ENCODE measurements at regions not wholly inside any gene's neighbourhood (a gene's known extent, or its start where the extent isn't known, plus 50 kb on each side); places are given as distances from the start of the nearest gene placed in this dataset.

GRCh38 chr12:34345801-34346200 lies 323.5 kb downstream of the ALG10 start:
- DNase-seq, result no peak
- peaks cover 2% of the 10 kb centered on the region for H3K36me3 Mint-ChIP-seq (ENCODE audit: low read depth)
- intact Hi-C loops (cut with DNase I, micrococcal nuclease), result no loop called here
- ChIA-PET POLR2A (no interaction called here), CTCF (no interaction called here)
- ATAC-seq, result no peak
- no peaks in the 10 kb centered on the region for H3K27me3 Mint-ChIP-seq
- no peak overlapping the region for H3K27ac Mint-ChIP-seq
- peaks cover 2% of the 10 kb centered on the region for H3K9me3 Mint-ChIP-seq (ENCODE audit: low read depth)
- H3K4me1 Mint-ChIP-seq, result no peaks in the 10 kb centered on the region
- H3K4me3 Mint-ChIP-seq, result no peak overlapping the region

GRCh38 chr12:34346372-34347034 lies 324.2 kb downstream of the ALG10 start:
- H3K4me3 Mint-ChIP-seq, result no peak overlapping the region
- peaks cover 2% of the 10 kb centered on the region for H3K36me3 Mint-ChIP-seq (ENCODE audit: low read depth)
- H3K9me3 Mint-ChIP-seq (ENCODE audit: low read depth), result peaks cover 4% of the 10 kb centered on the region
- DNase-seq (no peak), ATAC-seq (no peak)
- ChIA-PET POLR2A (no interaction called here), CTCF (no interaction called here)
- intact Hi-C loops (cut with DNase I, micrococcal nuclease), result no loop called here
- H3K27ac Mint-ChIP-seq, result no peak overlapping the region
- H3K27me3 Mint-ChIP-seq, result no peaks in the 10 kb centered on the region
- H3K4me1 Mint-ChIP-seq, result no peaks in the 10 kb centered on the region

GRCh38 chr12:34347367-34347766 lies 325.1 kb downstream of the ALG10 start:
- Mint-ChIP-seq H3K4me3 (no peak overlapping the region), H3K27ac (no peak overlapping the region), H3K27me3 (no peaks in the 10 kb centered on the region), H3K36me3 (ENCODE audit: low read depth) (peaks cover 2% of the 10 kb centered on the region), H3K4me1 (no peaks in the 10 kb centered on the region), H3K9me3 (ENCODE audit: low read depth) (peaks cover 4% of the 10 kb centered on the region)
- POLR2A ChIA-PET, result no interaction called here
- CTCF ChIA-PET, result no interaction called here
- ATAC-seq, result no peak
- intact Hi-C loops (cut with DNase I, micrococcal nuclease), result no loop called here
- DNase-seq, result peak; percentile 28

- no peak overlapping the region for H3K4me3 Mint-ChIP-seq
- H3K4me1 Mint-ChIP-seq, result no peaks in the 10 kb centered on the region
- no peaks in the 10 kb centered on the region for H3K27me3 Mint-ChIP-seq
- H3K27ac Mint-ChIP-seq, result no peak overlapping the region
- ATAC-seq, result no peak
- ChIA-PET CTCF (no interaction called here), POLR2A (no interaction called here)
- peaks cover 2% of the 10 kb centered on the region for H3K36me3 Mint-ChIP-seq (ENCODE audit: low read depth)
- no peak for DNase-seq
- intact Hi-C loops (cut with DNase I, micrococcal nuclease), result no loop called here
- peaks cover 4% of the 10 kb centered on the region for H3K9me3 Mint-ChIP-seq (ENCODE audit: low read depth)
Observed at GRCh38 chr12:34348064-34348463, 325.8 kb downstream of the ALG10 start.

- ATAC-seq, result no peak
- POLR2A ChIA-PET, result no interaction called here
Observed at GRCh38 chr12:34348836-34349672, 326.8 kb downstream of the ALG10 start.

GRCh38 chr12:34349673-34349961 lies 327.3 kb downstream of the ALG10 start:
- no peak for ATAC-seq
- H3K9me3 Mint-ChIP-seq (ENCODE audit: low read depth), result peaks cover 4% of the 10 kb centered on the region
- no peak overlapping the region for H3K4me3 Mint-ChIP-seq
- ChIA-PET CTCF (no interaction called here), POLR2A (no interaction called here)
- H3K27me3 Mint-ChIP-seq, result no peaks in the 10 kb centered on the region
- intact Hi-C loops (cut with DNase I, micrococcal nuclease), result no loop called here
- no peak overlapping the region for H3K27ac Mint-ChIP-seq
- H3K4me1 Mint-ChIP-seq, result no peaks in the 10 kb centered on the region
- H3K36me3 Mint-ChIP-seq (ENCODE audit: low read depth), result peaks cover 2% of the 10 kb centered on the region
- no peak for DNase-seq

More at GRCh38 chr12:34348836-34349672, 326.8 kb downstream of the ALG10 start:
- Mint-ChIP-seq H3K36me3 (ENCODE audit: low read depth) (peaks cover 2% of the 10 kb centered on the region), H3K9me3 (ENCODE audit: low read depth) (peaks cover 4% of the 10 kb centered on the region), H3K4me1 (no peaks in the 10 kb centered on the region), H3K4me3 (no peak overlapping the region), H3K27ac (no peak overlapping the region), H3K27me3 (no peaks in the 10 kb centered on the region)
- intact Hi-C loops (cut with DNase I, micrococcal nuclease), result no loop called here
- DNase-seq, result no peak
- CTCF ChIA-PET, result no interaction called here

- DNase-seq, result no peak
- Mint-ChIP-seq H3K27ac (no peak overlapping the region), H3K36me3 (ENCODE audit: low read depth) (peaks cover 2% of the 10 kb centered on the region), H3K4me3 (no peak overlapping the region), H3K4me1 (no peaks in the 10 kb centered on the region), H3K9me3 (ENCODE audit: low read depth) (peaks cover 4% of the 10 kb centered on the region), H3K27me3 (no peaks in the 10 kb centered on the region)
- ChIA-PET POLR2A (no interaction called here), CTCF (no interaction called here)
- intact Hi-C loops (cut with DNase I, micrococcal nuclease), result no loop called here
- no peak for ATAC-seq
Observed at GRCh38 chr12:34350092-34351041, 328.1 kb downstream of the ALG10 start.

GRCh38 chr12:34352098-34352497 lies 329.8 kb downstream of the ALG10 start:
- intact Hi-C loops (cut with DNase I, micrococcal nuclease), result no loop called here
- H3K4me1 Mint-ChIP-seq, result no peaks in the 10 kb centered on the region
- peaks cover 4% of the 10 kb centered on the region for H3K9me3 Mint-ChIP-seq (ENCODE audit: low read depth)
- H3K4me3 Mint-ChIP-seq, result no peak overlapping the region
- POLR2A ChIA-PET, result no interaction called here
- no peak overlapping the region for H3K27ac Mint-ChIP-seq
- ATAC-seq (no peak), DNase-seq (no peak)
- CTCF ChIA-PET, result no interaction called here
- H3K27me3 Mint-ChIP-seq, result no peaks in the 10 kb centered on the region
- peaks cover under 1% of the 10 kb centered on the region for H3K36me3 Mint-ChIP-seq (ENCODE audit: low read depth)

- DNase-seq (no peak), ATAC-seq (no peak)
- Mint-ChIP-seq H3K9me3 (ENCODE audit: low read depth) (peaks cover 2% of the 10 kb centered on the region), H3K4me1 (no peaks in the 10 kb centered on the region), H3K36me3 (ENCODE audit: low read depth) (no peaks in the 10 kb centered on the region), H3K4me3 (no peak overlapping the region), H3K27me3 (no peaks in the 10 kb centered on the region), H3K27ac (no peak overlapping the region)
- ChIA-PET CTCF (no interaction called here), POLR2A (no interaction called here)
- intact Hi-C loops (cut with DNase I, micrococcal nuclease), result no loop called here
Observed at GRCh38 chr12:34354239-34355200, 332.2 kb downstream of the ALG10 start.

GRCh38 chr12:34356233-34356987 lies 334.1 kb downstream of the ALG10 start:
- ATAC-seq (no peak), DNase-seq (no peak)
- H3K27ac Mint-ChIP-seq, result no peak overlapping the region
- no peaks in the 10 kb centered on the region for H3K27me3 Mint-ChIP-seq
- no peak overlapping the region for H3K4me3 Mint-ChIP-seq
- ChIA-PET CTCF (no interaction called here), POLR2A (no interaction called here)
- H3K4me1 Mint-ChIP-seq, result no peaks in the 10 kb centered on the region
- intact Hi-C loops (cut with DNase I, micrococcal nuclease), result no loop called here
- H3K36me3 Mint-ChIP-seq (ENCODE audit: low read depth), result no peaks in the 10 kb centered on the region
- no peaks in the 10 kb centered on the region for H3K9me3 Mint-ChIP-seq (ENCODE audit: low read depth)

- Mint-ChIP-seq H3K27me3 (no peaks in the 10 kb centered on the region), H3K27ac (no peak overlapping the region), H3K9me3 (ENCODE audit: low read depth) (no peaks in the 10 kb centered on the region), H3K4me1 (no peaks in the 10 kb centered on the region), H3K36me3 (ENCODE audit: low read depth) (no peaks in the 10 kb centered on the region), H3K4me3 (no peak overlapping the region)
- ATAC-seq, result no peak
- intact Hi-C loops (cut with DNase I, micrococcal nuclease), result no loop called here
- POLR2A ChIA-PET, result no interaction called here
- no peak for DNase-seq
- CTCF ChIA-PET, result no interaction called here
Observed at GRCh38 chr12:34357791-34358190, 335.5 kb downstream of the ALG10 start.
